ENCODE measurements at regions not wholly inside any gene's neighbourhood (a gene's known extent, or its start where the extent isn't known, plus 50 kb on each side); places are given as distances from the start of the nearest gene placed in this dataset.
"Not testable (repeated sequence)": the region's sequence is repeated elsewhere in the genome, so short reads cannot be mapped to it uniquely, and the experiment has no call there.

GRCh38 chr6:3617192-3617631, 134.3 kb downstream of the PXDC1 start:
- DNase-seq: no peak

DNA sequence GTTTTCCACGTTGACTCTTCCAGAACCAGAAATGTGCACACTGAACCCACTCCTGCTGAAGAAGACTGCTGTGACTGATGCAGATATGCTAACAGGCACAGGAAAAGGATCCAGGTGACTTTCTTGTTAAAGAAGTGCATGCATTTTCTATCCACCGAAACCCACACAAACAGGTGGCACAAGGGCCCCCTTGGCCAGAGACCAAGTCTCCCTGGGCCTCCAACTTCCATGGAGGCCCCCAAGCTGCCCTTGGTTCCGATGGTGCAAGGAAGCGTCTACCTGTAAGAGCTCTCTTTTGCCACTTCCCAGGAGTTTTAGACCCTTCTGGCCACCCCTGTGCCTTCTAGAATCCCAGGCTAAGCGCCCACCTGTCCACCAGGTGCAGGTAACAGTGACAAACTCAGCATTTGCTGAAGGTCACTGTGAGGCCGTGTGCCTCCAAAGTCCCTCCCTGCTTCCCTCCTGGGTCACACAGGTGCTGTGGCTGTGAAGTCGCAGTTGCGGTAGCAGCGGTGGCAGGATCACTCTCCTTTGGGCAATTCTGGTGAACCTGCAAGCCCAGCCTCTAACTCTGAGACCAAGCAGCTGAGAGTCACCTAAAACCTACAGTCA, 134.8 kb downstream of the PXDC1 start:
- no peak for DNase-seq

- DNase-seq: no peak
Observed at GRCh38 chr6:3615391-3616380, 135.8 kb downstream of the PXDC1 start.

GRCh38 chr6:3614918-3615317, 136.6 kb downstream of the PXDC1 start:
- DNase-seq: no peak

GRCh38 chr6:3613565-3613964, 137.9 kb downstream of the PXDC1 start:
- DNase-seq: not testable (repeated sequence)

- DNase-seq: no peak
Observed at GRCh38 chr6:3612341-3613041, 139.0 kb downstream of the PXDC1 start.

- no peak for DNase-seq
Observed at GRCh38 chr6:3610921-3611320, 140.6 kb downstream of the PXDC1 start.

- no peak for DNase-seq
Observed at GRCh38 chr6:3610206-3610605, 141.3 kb downstream of the PXDC1 start.

DNA sequence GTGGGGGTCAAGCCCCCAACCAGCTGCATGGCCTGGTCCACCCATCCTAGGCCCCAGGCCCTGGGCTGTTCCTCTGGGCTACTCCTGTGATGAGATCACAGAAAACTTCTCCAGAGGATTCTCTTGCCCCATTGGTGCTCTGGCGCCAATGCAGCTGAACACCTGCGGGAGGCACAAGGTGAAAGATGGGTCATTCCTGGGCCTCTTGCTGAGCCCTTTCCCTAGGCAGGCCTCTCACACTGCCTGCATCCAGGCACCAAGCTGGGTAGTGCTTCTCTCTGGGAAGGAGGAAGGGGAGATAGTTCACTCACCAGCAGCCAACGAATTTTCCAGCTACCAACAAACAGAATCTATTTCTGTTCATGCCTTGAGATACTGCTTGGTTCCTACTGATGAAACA, 142.1 kb downstream of the PXDC1 start:
- no peak for DNase-seq

DNA sequence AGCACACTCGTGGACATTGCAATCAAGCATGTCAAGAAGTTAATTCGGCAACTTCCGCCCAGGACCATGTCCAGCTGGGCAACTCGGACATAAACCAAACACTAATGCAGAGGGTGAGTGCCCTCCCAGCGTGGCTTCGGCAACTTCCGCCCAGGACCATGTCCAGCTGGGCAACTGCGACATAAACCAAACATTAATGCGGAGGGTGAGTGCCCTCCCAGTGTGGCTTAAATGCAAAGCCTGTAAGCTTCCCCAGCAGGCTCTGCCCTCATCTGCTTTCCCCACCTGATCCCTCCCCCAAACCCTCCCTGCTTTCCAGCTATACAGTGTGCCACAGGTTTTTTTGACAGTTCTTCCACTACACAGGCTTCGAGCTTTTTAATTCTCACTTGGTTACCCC, 143.4 kb downstream of the PXDC1 start:
- no peak for DNase-seq

DNA sequence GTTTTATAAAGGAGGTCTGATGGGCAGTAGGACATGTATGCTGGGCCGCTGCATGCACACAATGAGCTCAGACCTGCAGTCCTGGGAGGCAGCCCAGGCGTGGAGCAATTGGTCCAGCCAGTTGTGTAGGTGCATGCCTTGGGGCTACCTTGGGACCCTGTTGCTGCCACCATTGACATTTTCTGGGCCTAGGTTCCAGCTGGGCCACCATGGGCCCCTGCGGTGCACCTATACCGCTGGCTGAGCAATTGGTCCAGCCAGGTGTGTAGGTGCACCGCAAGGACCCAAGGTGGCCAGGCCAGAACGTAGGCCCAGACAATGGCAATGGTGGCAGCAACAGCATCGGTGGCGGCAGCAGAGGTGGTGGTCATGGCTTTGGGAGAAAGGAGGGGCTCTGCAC, 143.9 kb downstream of the PXDC1 start:
- no peak for DNase-seq

DNA sequence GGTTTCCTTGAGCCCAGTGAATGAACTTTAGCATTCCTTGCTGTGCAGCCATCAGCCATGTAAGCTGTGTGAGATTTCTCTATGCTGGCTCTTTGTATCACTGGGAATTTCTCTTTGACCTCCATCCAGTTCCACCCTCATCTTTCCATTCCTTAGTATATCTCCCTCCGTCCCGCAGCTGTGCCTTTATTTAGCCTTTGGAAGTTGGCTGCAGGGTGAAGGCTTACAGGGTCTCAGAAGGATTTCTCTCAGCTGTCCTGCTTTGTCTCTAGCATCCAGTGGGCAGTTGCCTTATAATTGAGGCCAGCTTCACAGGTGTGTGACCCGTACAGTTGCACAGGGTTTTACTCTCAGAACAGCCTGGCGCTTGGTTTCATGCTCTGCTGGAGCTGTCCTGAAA, 144.3 kb downstream of the PXDC1 start:
- no peak for DNase-seq

- no peak for DNase-seq
Observed at GRCh38 chr6:3603340-3604130, 146.7 kb upstream of the SLC22A23 start.

DNA sequence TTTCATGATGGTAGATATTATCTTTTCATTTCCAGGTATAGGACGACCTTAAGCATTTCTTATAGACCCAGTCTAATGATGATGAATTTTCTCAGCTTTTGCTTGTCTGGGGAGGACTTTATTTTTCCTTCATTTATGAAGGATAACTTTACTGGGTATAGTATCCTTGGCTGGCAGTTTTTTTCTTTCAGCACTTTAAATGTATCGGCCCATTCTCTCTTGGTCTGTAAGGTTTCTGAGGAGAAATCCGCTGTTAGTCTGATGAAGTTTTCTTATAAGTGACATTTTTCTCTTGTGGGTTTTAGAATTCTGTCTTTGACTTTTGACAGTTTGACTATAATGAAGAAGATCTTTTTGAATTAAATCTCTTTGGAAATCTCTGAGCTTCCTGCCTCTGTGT, 144.7 kb upstream of the SLC22A23 start:
- DNase-seq: no peak

GRCh38 chr6:3597500-3598064, 140.7 kb upstream of the SLC22A23 start:
- no peak for DNase-seq

DNA sequence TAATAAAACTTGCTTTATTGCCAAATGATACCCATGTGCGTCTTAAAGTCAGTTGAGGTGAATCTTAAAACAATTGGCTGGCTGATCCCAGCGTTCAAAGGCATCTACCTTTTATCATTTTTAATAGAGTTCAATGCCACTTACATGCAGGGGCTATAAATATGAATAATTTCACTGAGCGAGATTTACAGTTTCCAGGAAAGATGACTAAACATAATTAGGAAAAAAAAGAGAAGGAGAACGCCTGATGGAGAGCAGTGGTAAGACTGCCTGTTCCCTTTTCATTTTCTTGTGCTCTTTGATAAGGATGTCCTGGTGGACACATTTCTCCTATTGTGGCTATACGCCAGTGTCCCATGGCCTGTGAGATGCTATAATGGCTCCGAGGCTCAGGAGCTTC, 139.9 kb upstream of the SLC22A23 start:
- no peak for DNase-seq

DNA sequence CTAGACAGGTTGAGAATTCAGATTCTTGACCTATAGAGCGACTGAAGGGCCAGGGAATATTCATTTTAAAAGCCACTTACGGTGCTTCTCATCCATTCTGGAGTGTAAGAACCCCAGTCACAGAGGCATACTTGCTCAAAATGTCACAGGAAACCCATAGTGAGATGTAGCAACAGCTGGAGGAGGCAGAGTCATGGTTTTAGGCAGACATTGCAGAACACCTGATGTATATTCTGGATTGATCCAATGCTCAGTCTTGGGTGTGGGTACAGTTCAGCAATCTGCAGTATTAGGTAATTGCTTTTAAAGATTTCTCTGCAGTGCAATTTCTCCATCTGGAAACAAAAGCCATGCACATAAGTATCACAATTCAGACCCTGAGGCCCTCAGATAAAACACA, 137.4 kb upstream of the SLC22A23 start:
- DNase-seq: no peak

- no peak for DNase-seq
Observed at GRCh38 chr6:3593161-3593560, 136.3 kb upstream of the SLC22A23 start.

GRCh38 chr6:3592371-3592941, 135.6 kb upstream of the SLC22A23 start:
- peak; percentile 16 for DNase-seq

DNA sequence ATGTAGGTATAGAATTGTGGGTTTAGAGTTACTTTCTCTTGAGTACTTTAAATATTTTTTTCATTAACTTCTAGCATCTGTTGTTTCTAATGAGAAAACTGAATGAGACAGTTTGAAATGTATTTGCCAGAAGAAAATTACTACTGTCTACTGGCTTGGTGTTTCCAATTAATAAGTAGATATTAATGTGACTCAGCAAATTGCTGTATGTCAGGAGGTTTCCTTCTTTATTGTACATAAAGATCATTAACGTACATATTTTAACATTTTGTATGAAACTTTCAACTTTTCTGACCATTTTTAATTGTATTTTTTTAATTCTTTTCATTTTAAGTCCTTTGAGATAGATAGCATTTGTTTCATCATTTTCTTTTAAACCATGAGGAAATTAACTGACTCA, 135.1 kb upstream of the SLC22A23 start:
- DNase-seq: no peak

- no peak for DNase-seq
Observed at GRCh38 chr6:3587660-3588059, 130.8 kb upstream of the SLC22A23 start.

DNA sequence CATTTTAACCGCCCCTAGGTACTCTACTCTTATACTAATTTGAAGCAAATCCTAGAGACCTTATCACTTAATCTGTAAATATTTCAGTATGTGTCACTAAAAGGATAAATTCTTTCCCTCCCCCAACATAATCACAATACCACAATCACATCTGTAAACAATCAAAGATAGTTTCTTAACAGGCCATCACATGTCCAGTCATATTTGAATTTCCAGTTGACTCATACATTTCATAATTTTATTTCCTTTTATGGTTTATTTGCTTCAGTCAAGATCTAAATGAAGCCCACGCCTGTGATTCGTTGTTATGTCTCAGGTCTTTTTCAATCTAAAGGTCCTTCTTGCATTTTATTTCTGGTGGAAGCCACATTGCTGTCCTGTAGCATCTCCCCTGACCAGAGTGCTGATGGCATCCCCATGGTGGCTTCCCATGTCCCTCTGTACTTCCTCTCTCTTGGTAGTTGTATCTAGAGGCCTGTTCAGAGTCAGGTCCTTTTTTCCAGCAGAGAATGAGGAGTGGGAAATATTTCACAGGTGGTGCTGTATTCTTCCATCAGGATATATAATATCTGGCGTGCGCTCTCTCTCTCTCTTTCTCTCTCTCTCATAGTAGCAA, 128.6 kb upstream of the SLC22A23 start:
- DNase-seq: no peak
